T-helper 9 cell (primary cell): ENCODE measurements at regions not wholly inside any gene's neighbourhood (a gene's known extent, or its start where the extent isn't known, plus 50 kb on each side); places are given as distances from the start of the nearest gene placed in this dataset.

ENCODE experiments used
- DNase-seq: peaks from one replicate; pipeline ENCODE4 v3.0.0-alpha.2; 2020

- DNase-seq: no peak
Measured at GRCh38 chr4:121277194-121278105, 103.4 kb downstream of the QRFPR start.

GRCh38 chr4:121273191-121273590 is 107.6 kb downstream of the QRFPR start:
- DNase-seq: no peak

DNA sequence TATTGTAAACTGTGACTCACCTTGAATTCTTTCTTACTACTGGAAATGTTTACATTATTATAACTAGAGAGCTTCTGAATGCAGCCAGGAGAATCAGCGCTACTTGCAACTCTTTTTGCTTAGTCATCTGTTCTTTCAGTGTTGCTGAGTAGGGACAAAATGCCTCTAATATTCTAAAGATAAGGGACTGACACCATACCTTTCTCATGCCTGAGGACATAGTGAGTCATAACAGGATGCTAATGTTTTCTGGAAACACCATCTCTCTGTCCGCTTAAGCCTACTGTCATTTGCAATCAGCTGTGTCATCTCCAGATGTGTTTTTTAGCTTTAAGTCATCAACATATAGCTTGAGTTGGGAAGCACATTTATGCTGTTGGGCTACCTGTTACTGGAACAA is 108.3 kb downstream of the QRFPR start:
- DNase-seq: no peak

DNA sequence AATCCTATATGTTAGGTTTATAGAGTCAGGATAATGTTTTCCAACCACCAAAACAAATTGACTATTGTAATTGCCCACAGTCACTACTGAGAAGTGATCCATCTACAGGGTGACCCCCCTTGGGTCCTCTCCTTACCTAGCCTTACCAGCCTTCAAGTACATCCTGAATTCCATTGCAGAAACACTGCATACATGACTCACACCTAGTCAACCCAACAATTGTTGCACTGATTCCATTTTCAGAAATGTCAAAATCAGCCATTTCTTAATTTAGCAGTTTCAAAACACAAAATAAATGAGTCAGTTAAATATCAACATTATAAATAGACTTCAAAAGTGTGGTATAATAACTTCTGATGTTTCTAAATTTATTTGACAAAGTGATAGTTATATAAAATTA is 106.3 kb upstream of the TNIP3 start:
- no peak for DNase-seq

GRCh38 chr4:121269001-121269400 is 104.9 kb upstream of the TNIP3 start:
- no peak for DNase-seq

DNA sequence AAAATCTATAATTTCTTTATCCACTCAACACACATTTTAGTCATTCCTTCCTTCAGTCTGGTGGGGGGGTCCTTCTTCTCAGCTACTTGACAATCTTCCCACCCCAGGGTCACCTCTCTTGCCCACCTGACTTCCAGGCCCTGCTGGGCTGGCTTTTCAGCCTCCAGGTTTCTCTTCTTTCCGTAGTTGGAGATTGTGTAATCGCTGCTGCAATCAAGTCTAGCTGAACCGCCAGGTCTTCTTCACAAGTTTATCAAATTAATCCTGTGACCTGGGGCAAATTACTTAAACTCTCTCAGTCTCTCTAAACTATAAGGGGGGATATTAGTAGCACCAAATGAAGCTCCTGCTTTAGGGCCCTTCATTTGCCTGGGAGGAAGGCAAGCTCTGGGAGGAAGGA is 102.9 kb upstream of the TNIP3 start:
- DNase-seq: no peak

DNA sequence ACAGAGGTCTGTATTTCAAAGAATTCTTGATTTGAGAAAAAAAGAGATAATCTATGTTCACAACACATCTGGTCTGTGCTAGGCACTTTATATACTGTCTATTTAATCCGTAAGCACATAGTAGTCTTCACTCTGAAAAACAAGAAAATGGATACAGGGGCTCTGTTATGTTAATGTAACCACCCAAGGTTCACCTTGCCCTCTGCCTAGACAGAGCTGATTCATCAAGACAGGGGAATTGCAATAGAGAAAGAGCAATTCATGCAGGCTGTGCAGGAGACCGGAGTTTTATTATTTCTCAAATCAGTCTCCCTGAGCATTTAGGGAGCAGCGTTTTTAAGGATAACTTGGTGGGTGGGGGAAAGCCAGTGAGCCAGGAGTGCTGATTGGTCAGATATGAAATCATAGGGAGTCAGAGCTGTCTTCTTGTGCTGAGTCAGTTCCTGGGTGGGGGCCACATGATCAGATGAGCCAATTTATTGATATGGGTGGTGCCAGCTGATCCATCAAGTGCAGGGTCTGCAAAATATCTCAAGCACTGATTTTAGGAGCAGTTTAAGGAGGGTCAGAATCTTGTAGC is 92.9 kb upstream of the TNIP3 start:
- DNase-seq: no peak

DNA sequence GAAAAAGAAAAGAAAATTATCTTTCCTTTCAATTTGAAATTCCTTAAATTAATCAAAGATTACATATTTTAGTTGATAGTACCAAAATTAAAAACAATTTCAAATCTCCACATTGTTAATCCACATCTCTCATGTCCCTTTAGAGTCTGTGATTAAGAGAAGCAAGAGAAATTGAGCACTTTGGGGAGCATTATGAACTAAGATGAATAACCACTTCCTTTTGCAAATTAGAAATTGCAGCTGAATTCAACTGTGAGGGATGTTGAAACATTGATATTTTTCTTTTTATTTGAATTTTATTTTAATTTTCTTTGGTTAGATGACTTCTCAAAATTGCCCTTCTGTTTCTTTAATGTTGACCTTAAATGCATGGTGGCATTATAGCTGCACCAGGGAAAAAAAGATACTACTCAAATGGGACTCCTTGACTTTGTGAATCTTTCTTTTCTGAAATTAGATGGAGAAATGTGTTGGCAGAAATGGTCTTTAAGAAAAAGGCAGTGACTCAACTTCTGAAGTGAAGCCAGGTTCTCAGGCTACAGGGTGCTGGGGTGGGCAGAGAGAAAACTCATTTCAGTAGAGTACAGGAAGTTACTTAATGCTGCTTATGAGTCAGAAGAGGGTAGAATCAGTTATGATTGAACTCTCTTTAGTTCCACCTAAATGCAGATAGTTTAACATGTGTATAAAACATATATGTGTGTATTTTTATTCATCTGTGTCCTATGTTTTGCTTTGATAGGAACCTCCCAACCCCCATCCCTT is 92.0 kb upstream of the TNIP3 start:
- no peak for DNase-seq

GRCh38 chr4:121253961-121254360 is 89.8 kb upstream of the TNIP3 start:
- peak; percentile 19 for DNase-seq

- peak; percentile 49 for DNase-seq
Measured at GRCh38 chr4:121252224-121252806, 88.2 kb upstream of the TNIP3 start.

GRCh38 chr4:121248747-121249146 is 84.6 kb upstream of the TNIP3 start:
- DNase-seq: no peak

DNA sequence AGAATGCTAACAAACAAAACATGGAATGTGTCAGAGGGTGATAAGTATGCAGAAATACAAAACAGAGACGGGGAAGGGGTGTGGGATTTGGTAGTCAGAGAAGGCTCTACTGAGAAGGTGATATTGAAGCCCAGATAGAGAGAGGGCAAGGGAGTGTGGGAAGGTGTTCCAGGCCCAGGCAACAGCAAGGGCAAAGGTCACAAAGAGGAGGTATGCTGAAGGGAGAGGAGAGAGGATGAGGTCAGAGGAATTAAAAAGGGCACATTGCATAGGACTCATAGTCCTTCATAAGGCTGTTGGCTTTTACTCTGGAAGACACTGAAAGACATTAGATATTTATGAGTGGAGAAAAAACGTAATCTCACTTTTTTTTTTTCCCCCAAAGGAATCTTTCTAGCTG is 82.6 kb upstream of the TNIP3 start:
- DNase-seq: no peak

GRCh38 chr4:121243485-121243884 is 79.4 kb upstream of the TNIP3 start:
- no peak for DNase-seq

- no peak for DNase-seq
Measured at GRCh38 chr4:121242188-121242750, 78.1 kb upstream of the TNIP3 start.

DNA sequence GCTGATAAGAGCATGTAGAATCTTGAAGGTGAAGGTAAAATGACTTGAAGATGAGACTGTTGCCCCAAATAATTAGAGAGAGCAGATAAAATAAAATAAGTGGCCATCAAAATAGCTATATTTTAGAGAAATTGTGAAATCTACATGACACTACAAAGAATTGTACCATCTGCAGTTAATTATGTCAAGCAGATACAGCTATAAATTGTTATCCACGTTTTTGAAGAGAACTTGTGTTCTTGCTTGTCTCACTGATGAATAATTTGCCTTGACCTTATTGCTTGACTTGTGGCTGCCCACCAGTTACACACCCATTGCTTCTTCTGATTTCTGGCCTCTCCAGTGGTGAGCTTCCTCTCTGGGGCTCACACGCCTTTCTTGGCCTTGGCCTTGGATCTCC is 75.8 kb upstream of the TNIP3 start:
- DNase-seq: no peak

DNA sequence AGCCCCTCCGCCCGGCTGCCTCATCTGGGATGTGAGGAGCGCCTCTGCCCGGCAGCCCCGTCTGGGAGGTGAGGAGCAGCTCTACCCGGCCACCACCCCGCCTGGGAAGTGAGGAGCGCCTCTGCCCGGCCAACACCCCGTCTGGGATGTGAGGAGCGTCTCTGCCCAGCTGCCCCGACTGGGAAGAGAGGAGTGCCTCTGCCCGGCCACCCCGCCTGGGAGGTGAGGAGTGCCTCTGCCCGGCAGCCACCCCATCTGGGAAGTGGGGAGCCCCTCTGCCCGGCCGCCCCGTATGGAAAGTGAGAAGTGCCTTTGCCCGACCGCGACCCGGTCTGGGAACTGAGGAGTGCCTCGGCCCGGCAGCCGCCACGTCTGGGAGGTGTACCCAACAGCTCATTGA is 74.3 kb upstream of the TNIP3 start:
- DNase-seq: no peak

- DNase-seq: no peak
Measured at GRCh38 chr4:121237069-121237399, 72.9 kb upstream of the TNIP3 start.

- DNase-seq: no peak
Measured at GRCh38 chr4:121236353-121237068, 72.4 kb upstream of the TNIP3 start.

- DNase-seq: no peak
Measured at GRCh38 chr4:121233982-121234381, 69.9 kb upstream of the TNIP3 start.

GRCh38 chr4:121229993-121230392 is 65.9 kb upstream of the TNIP3 start:
- DNase-seq: no peak

- no peak for DNase-seq
Measured at GRCh38 chr4:121228848-121229247, 64.7 kb upstream of the TNIP3 start.

DNA sequence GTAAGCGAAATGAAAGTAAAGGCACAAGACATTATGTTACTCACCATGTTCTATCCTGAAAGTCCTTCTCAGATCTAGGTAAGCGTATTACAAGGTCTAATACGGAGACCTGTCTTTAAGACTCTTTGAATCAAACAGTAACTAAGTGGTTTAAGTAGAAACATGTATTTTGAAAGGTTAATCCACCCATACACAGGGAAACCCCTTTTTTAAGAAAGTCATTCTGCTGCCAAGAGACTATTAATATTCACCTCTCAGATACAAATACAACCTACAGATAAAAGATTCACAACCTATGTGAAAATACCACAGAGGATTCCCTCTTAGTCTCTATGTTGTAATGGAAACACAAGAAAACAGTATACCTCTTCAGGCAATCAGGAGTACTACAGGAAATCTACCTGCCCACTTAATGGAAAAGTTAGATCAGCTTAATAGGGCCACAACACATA is 63.2 kb upstream of the TNIP3 start:
- DNase-seq: no peak
